CD4-positive, alpha-beta T cell (primary cell): ENCODE measurements at regions not wholly inside any gene's neighbourhood (a gene's known extent, or its start where the extent isn't known, plus 50 kb on each side); places are given as distances from the start of the nearest gene placed in this dataset.

ENCODE experiments used
- ATAC-seq: fragments of 200-7000 bp; cut with Tn5 transposase; one replicate; pipeline ENCODE4 v1.10.0; 2022; ENCODE audit warnings: mild to moderate bottlenecking; ENCODE audit not compliant: poor library complexity
- CTCF ChIA-PET: fragments of 350-600 bp; sonication (Branson Sonifier 250); formaldehyde crosslinking; loops from one replicate; lab custom pipeline; 2021; ENCODE audit warnings: antibody characterized with exemption, inconsistent platforms; lab: Charles Lee
- POLR2A ChIA-PET: fragments of 350-600 bp; sonication (Branson Sonifier 250); formaldehyde crosslinking; loops from one replicate; lab custom pipeline; 2021; ENCODE audit warnings: antibody characterized with exemption, inconsistent platforms; lab: Charles Lee
- DNase-seq, 14 experiments: peaks; one replicate each; pipeline ENCODE4 v3.0.0-alpha.2; 2013 to 2020; ENCODE audit warnings: mixed read lengths in 2 of 14
- H3K27ac ChIP-seq, 2 donors: one replicate each; pipeline versions ENCODE4 v1.5.1 to v1.7.0; 2013; ENCODE audit warnings: low read length in 2 of 2, low read depth in 1 of 2, mild to moderate bottlenecking in 1 of 2
- H3K27me3 ChIP-seq, 2 experiments: 1 replicate in 1 of 2; 2 replicates in 1 of 2; pipeline versions ENCODE4 v1.6.1 to v1.7.0; 2013; ENCODE audit warnings: low read length in 2 of 2, control low read depth in 1 of 2, mild to moderate bottlenecking in 1 of 2, moderate library complexity in 1 of 2; ENCODE audit not compliant: insufficient read depth in 2 of 2, control insufficient read depth in 1 of 2
- H3K36me3 ChIP-seq: one replicate; pipeline ENCODE4 v1.6.1; 2013; ENCODE audit warnings: low read length, control low read depth; ENCODE audit not compliant: insufficient read depth
- H3K4me1 ChIP-seq: one replicate; pipeline ENCODE4 v1.6.1; 2013; ENCODE audit warnings: low read length, control low read depth; ENCODE audit not compliant: insufficient read depth
- H3K4me3 ChIP-seq: one replicate; pipeline ENCODE4 v1.5.1; 2013; ENCODE audit warnings: mild to moderate bottlenecking, low read length, moderate library complexity
- H3K9me3 ChIP-seq, 2 experiments: 1 replicate in 1 of 2; 2 replicates in 1 of 2; pipeline versions ENCODE4 v1.6.1 to v1.7.0; 2013; ENCODE audit warnings: low read length in 2 of 2, mild to moderate bottlenecking in 2 of 2, control low read depth in 1 of 2, moderate library complexity in 1 of 2; ENCODE audit not compliant: control insufficient read depth in 1 of 2, insufficient read depth in 1 of 2
- H3K27ac Mint-ChIP-seq: one replicate; pipeline ENCODE4 v1.8.0; 2020; ENCODE audit warnings: mixed read lengths
- H3K27me3 Mint-ChIP-seq: one replicate; pipeline ENCODE4 v1.8.0; 2021; ENCODE audit warnings: mixed read lengths
- H3K36me3 Mint-ChIP-seq: one replicate; pipeline ENCODE4 v1.8.0; 2021; ENCODE audit warnings: low read depth, mixed read lengths
- H3K4me1 Mint-ChIP-seq: one replicate; pipeline ENCODE4 v1.8.0; 2021; ENCODE audit warnings: low read depth, mixed read lengths
- H3K4me3 Mint-ChIP-seq: one replicate; pipeline ENCODE4 v1.8.0; 2020; ENCODE audit warnings: mild to moderate bottlenecking, mixed read lengths
- H3K9me3 Mint-ChIP-seq: one replicate; pipeline ENCODE4 v1.8.0; 2020; ENCODE audit warnings: mixed read lengths
- intact Hi-C, 2 experiments: fragments of 100-400 bp; cut with DNase I in 1 of 2; cut with micrococcal nuclease in 1 of 2; formaldehyde crosslinking; loops; one replicate each; pipeline versions ENCODE4 v1.15.1 to v1.9.0; 2023 to 2025; cut with DNase I, micrococcal nuclease
- TF ChIP-seq, protein P1 (sequence below): fragments of 200-600 bp; IDR thresholded peaks from one replicate; pipeline ENCODE4 v1.8.0; 2022; ENCODE audit warnings: antibody characterized with exemption, mild to moderate bottlenecking

DNA sequence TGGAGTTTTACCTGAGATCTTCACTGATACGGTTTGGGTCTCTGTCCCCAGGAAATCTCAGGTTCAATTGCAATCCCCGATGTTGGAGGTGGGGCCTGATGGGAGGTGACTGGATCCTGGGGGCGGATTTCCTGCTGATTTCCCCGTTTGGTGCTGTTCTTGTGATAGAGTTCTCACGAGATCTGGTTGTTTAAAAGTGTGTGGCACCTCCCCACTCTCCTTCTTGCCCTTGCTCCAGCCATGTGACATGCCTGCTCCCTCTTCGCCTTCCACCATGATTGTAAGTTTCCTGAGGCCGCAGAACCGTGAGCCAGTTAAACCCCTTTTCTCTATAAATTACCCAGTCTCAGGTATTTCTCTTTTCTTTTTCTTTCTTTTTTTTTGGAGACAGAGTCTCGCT lies 126.4 kb upstream of the SLC45A1 start:
- no peaks in the 10 kb centered on the region for H3K27me3 ChIP-seq
- no peak overlapping the region for H3K4me3 ChIP-seq
- POLR2A ChIA-PET, result no interaction called here
- Mint-ChIP-seq H3K4me1 (peaks cover 7% of the 10 kb centered on the region), H3K27me3 (no peaks in the 10 kb centered on the region), H3K9me3 (no peaks in the 10 kb centered on the region), H3K36me3 (no peaks in the 10 kb centered on the region), H3K4me3 (no peak overlapping the region), H3K27ac (no peak overlapping the region)
- ATAC-seq (no peak), DNase-seq (no peak)
- no peak overlapping the region for H3K27ac ChIP-seq
- intact Hi-C loops, result no loop called here
- H3K4me1 ChIP-seq, result peaks cover 4% of the 10 kb centered on the region
- no peaks in the 10 kb centered on the region for H3K9me3 ChIP-seq
- TF ChIP-seq, protein P1, sequence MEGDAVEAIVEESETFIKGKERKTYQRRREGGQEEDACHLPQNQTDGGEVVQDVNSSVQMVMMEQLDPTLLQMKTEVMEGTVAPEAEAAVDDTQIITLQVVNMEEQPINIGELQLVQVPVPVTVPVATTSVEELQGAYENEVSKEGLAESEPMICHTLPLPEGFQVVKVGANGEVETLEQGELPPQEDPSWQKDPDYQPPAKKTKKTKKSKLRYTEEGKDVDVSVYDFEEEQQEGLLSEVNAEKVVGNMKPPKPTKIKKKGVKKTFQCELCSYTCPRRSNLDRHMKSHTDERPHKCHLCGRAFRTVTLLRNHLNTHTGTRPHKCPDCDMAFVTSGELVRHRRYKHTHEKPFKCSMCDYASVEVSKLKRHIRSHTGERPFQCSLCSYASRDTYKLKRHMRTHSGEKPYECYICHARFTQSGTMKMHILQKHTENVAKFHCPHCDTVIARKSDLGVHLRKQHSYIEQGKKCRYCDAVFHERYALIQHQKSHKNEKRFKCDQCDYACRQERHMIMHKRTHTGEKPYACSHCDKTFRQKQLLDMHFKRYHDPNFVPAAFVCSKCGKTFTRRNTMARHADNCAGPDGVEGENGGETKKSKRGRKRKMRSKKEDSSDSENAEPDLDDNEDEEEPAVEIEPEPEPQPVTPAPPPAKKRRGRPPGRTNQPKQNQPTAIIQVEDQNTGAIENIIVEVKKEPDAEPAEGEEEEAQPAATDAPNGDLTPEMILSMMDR, result no peak
- H3K36me3 ChIP-seq, result no peaks in the 10 kb centered on the region
- CTCF ChIA-PET, result no interaction called here

- no peaks in the 10 kb centered on the region for H3K27me3 Mint-ChIP-seq
- DNase-seq (no peak), ATAC-seq (no peak)
- intact Hi-C loops, result no loop called here
- H3K4me3 Mint-ChIP-seq, result no peak overlapping the region
- H3K36me3 ChIP-seq, result no peaks in the 10 kb centered on the region
- ChIA-PET CTCF (no interaction called here), POLR2A (no interaction called here)
- no peak overlapping the region for H3K27ac ChIP-seq
- H3K4me1 Mint-ChIP-seq, result peaks cover 7% of the 10 kb centered on the region
- H3K9me3 Mint-ChIP-seq, result no peaks in the 10 kb centered on the region
- no peaks in the 10 kb centered on the region for H3K36me3 Mint-ChIP-seq
- TF ChIP-seq, protein P1, result no peak
- H3K9me3 ChIP-seq, result no peaks in the 10 kb centered on the region
- H3K4me1 ChIP-seq, result peaks cover 3% of the 10 kb centered on the region
- H3K4me3 ChIP-seq, result no peak overlapping the region
- H3K27me3 ChIP-seq, result no peaks in the 10 kb centered on the region
- no peak overlapping the region for H3K27ac Mint-ChIP-seq
These were observed 127.9 kb upstream of the SLC45A1 start for GRCh38 chr1:8189931-8190483.

- no peak for ATAC-seq
- H3K27me3 ChIP-seq, result no peaks in the 10 kb centered on the region
- intact Hi-C loops, result no loop called here
- ChIA-PET CTCF (no interaction called here), POLR2A (no interaction called here)
- TF ChIP-seq, protein P1, result no peak
- H3K4me3 Mint-ChIP-seq, result no peak overlapping the region
- peaks cover 23% of the 10 kb centered on the region for H3K4me1 ChIP-seq
- H3K27me3 Mint-ChIP-seq, result no peaks in the 10 kb centered on the region
- H3K4me3 ChIP-seq, result no peak overlapping the region
- peaks cover 19% of the 10 kb centered on the region for H3K4me1 Mint-ChIP-seq
- H3K27ac Mint-ChIP-seq, result no peak overlapping the region
- no peak for DNase-seq
- no peaks in the 10 kb centered on the region for H3K36me3 Mint-ChIP-seq
- H3K27ac ChIP-seq, result no peak overlapping the region
- no peaks in the 10 kb centered on the region for H3K9me3 ChIP-seq
- H3K36me3 ChIP-seq, result no peaks in the 10 kb centered on the region
- no peaks in the 10 kb centered on the region for H3K9me3 Mint-ChIP-seq
These were observed 132.5 kb upstream of the SLC45A1 start for GRCh38 chr1:8185400-8185799.
